ENCODE measurements at regions not wholly inside any gene's neighbourhood (a gene's known extent, or its start where the extent isn't known, plus 50 kb on each side); places are given as distances from the start of the nearest gene placed in this dataset.
A peak's percentile ranks its signal among the peaks of the same experiment; 100 is the strongest.

- DNase-seq = no peak
Measured at GRCh38 chr18:45350404-45351156, 264.7 kb upstream of the SLC14A2 start.

GRCh38 chr18:45352874-45353273 lies 262.4 kb upstream of the SLC14A2 start:
- DNase-seq = no peak

GRCh38 chr18:45353530-45353929 lies 261.7 kb upstream of the SLC14A2 start:
- DNase-seq = no peak

GRCh38 chr18:45355944-45356520 lies 259.2 kb upstream of the SLC14A2 start:
- DNase-seq = no peak

- DNase-seq = no peak
Measured at GRCh38 chr18:45357686-45358470, 257.4 kb upstream of the SLC14A2 start.

- DNase-seq = no peak
Measured at GRCh38 chr18:45359275-45360009, 255.8 kb upstream of the SLC14A2 start.

- DNase-seq = no peak
Measured at GRCh38 chr18:45361125-45361851, 254.0 kb upstream of the SLC14A2 start.

GRCh38 chr18:45363196-45363595 lies 252.1 kb upstream of the SLC14A2 start:
- no peak for DNase-seq

- DNase-seq = no peak
Measured at GRCh38 chr18:45365835-45366234, 249.4 kb upstream of the SLC14A2 start.

- no peak for DNase-seq
Measured at GRCh38 chr18:45370255-45371010, 244.8 kb upstream of the SLC14A2 start.

- no peak for DNase-seq
Measured at GRCh38 chr18:45373286-45373880, 241.9 kb upstream of the SLC14A2 start.

- DNase-seq = no peak
Measured at GRCh38 chr18:45374236-45374635, 241.0 kb upstream of the SLC14A2 start.

GRCh38 chr18:45374878-45375630 lies 240.2 kb upstream of the SLC14A2 start:
- DNase-seq = no peak

- DNase-seq = no peak
Measured at GRCh38 chr18:45376193-45376592, 239.1 kb upstream of the SLC14A2 start.

- DNase-seq = no peak
Measured at GRCh38 chr18:45378308-45378707, 237.0 kb upstream of the SLC14A2 start.

GRCh38 chr18:45378933-45379332 lies 236.3 kb upstream of the SLC14A2 start:
- DNase-seq = no peak

- no peak for DNase-seq
Measured at GRCh38 chr18:45379903-45380302, 235.4 kb upstream of the SLC14A2 start.

GRCh38 chr18:45381282-45381681 lies 234.0 kb upstream of the SLC14A2 start:
- DNase-seq = no peak

GRCh38 chr18:45383228-45383627 lies 232.0 kb upstream of the SLC14A2 start:
- no peak for DNase-seq

- peak; percentile 80 for DNase-seq
Measured at GRCh38 chr18:45384137-45384961, 230.9 kb upstream of the SLC14A2 start.

Data from right forelimb (tissue), 1 donor.